Endothelial cell of hepatic sinusoid (primary cell): ENCODE measurements at regions not wholly inside any gene's neighbourhood (a gene's known extent, or its start where the extent isn't known, plus 50 kb on each side); places are given as distances from the start of the nearest gene placed in this dataset.

ENCODE experiments used
- in situ Hi-C: cut with HindIII; loops from 2 replicates; pipeline ENCODE4 v1.10.0; 2017; ENCODE audit warnings: low sequenced_read_pairs

GRCh38 chr10:111865550-111865949, 318.0 kb downstream of the GPAM start:
- in situ Hi-C loops: no loop called here

GRCh38 chr10:111871458-111871857, 312.1 kb downstream of the GPAM start:
- in situ Hi-C loops: no loop called here

- in situ Hi-C loops: no loop called here
Observed at GRCh38 chr10:111872591-111872990, 311.0 kb downstream of the GPAM start.

GRCh38 chr10:111873041-111873440, 310.5 kb downstream of the GPAM start:
- in situ Hi-C loops: no loop called here

- in situ Hi-C loops: no loop called here
Observed at GRCh38 chr10:111873621-111874135, 309.9 kb downstream of the GPAM start.

- in situ Hi-C loops: no loop called here
Observed at GRCh38 chr10:111874576-111874975, 309.0 kb downstream of the GPAM start.

GRCh38 chr10:111875725-111876124, 307.8 kb downstream of the GPAM start:
- in situ Hi-C loops: no loop called here

- in situ Hi-C loops: no loop called here
Observed at GRCh38 chr10:111877258-111877657, 306.3 kb downstream of the GPAM start.

- in situ Hi-C loops: no loop called here
Observed at GRCh38 chr10:111879969-111880368, 303.6 kb downstream of the GPAM start.

- in situ Hi-C loops: no loop called here
Observed at GRCh38 chr10:111885046-111885445, 298.5 kb downstream of the GPAM start.

GRCh38 chr10:111885919-111886318, 297.6 kb downstream of the GPAM start:
- in situ Hi-C loops: no loop called here

- in situ Hi-C loops: no loop called here
Observed at GRCh38 chr10:111887266-111887665, 296.3 kb downstream of the GPAM start.

GRCh38 chr10:111890046-111890445, 293.5 kb downstream of the GPAM start:
- in situ Hi-C loops: no loop called here

- in situ Hi-C loops: no loop called here
Observed at GRCh38 chr10:111916011-111916410, 267.6 kb downstream of the GPAM start.

GRCh38 chr10:111921821-111922220, 261.7 kb downstream of the GPAM start:
- in situ Hi-C loops: no loop called here

- in situ Hi-C loops: no loop called here
Observed at GRCh38 chr10:111923032-111923431, 260.5 kb downstream of the GPAM start.

GRCh38 chr10:111926286-111926685, 257.3 kb downstream of the GPAM start:
- in situ Hi-C loops: no loop called here

GRCh38 chr10:111933937-111934336, 249.6 kb downstream of the GPAM start:
- in situ Hi-C loops: no loop called here

- in situ Hi-C loops: no loop called here
Observed at GRCh38 chr10:111934931-111935330, 248.6 kb downstream of the GPAM start.

GRCh38 chr10:111936143-111936542, 247.4 kb downstream of the GPAM start:
- in situ Hi-C loops: no loop called here

GRCh38 chr10:111944331-111944730, 239.2 kb downstream of the GPAM start:
- in situ Hi-C loops: no loop called here

GRCh38 chr10:111953949-111954348, 229.6 kb downstream of the GPAM start:
- in situ Hi-C loops: no loop called here

- in situ Hi-C loops: no loop called here
Observed at GRCh38 chr10:111954386-111954785, 229.2 kb downstream of the GPAM start.
